ENCODE measurements at regions not wholly inside any gene's neighbourhood (a gene's known extent, or its start where the extent isn't known, plus 50 kb on each side); places are given as distances from the start of the nearest gene placed in this dataset.

GRCh38 chr18:60892441-60892840 lies 440.8 kb upstream of the CDH20 start:
- Histone ChIP-seq H3K4me1 (ENCODE audit: control insufficient read depth in 4 of 4, insufficient read depth in 4 of 4, low read length in 3 of 4) (no peaks in the 10 kb centered on the region), H3K36me3 (ENCODE audit: control insufficient read depth in 4 of 4, insufficient read depth in 3 of 4, low read depth in 1 of 4, low read length in 3 of 4) (no peaks in the 10 kb centered on the region), H3K4me3 (ENCODE audit: low read depth in 1 of 3, low read length in 3 of 3) (no peak overlapping the region), H3K9me3 (ENCODE audit: control insufficient read depth in 4 of 4, low read length in 3 of 4) (no peaks in the 10 kb centered on the region), H3K9ac (ENCODE audit: low read depth in 1 of 2, low read length in 2 of 2) (no peak overlapping the region), H3K27ac (ENCODE audit: low read depth in 1 of 2, low read length in 2 of 2) (no peak overlapping the region), H3K27me3 (ENCODE audit: control insufficient read depth in 4 of 4, insufficient read depth in 4 of 4, low read length in 3 of 4) (no peaks in the 10 kb centered on the region)
- no peak for TF ChIP-seq RAD21 (IDR thresholded peaks at IDR 0.05)
- no peak for DNase-seq (ENCODE audit: low spot score)

- WGBS: 65% methylated on average over 3 of the region's 3 CpGs
- H3K9ac ChIP-seq (ENCODE audit: low read depth in 1 of 2, low read length in 2 of 2): no peak overlapping the region
- no peak overlapping the region for H3K4me3 ChIP-seq (ENCODE audit: low read depth in 1 of 3, low read length in 3 of 3)
- no peaks in the 10 kb centered on the region for H3K4me1 ChIP-seq (ENCODE audit: control insufficient read depth in 4 of 4, insufficient read depth in 4 of 4, low read length in 3 of 4)
- no peak for DNase-seq (ENCODE audit: low spot score)
- no peak overlapping the region for H3K27ac ChIP-seq (ENCODE audit: low read depth in 1 of 2, low read length in 2 of 2)
- TF ChIP-seq NR2F2 (IDR thresholded peaks at IDR 0.05) (no peak), EGR1 (IDR thresholded peaks at IDR 0.05; ENCODE audit: low read depth in 2 of 2) (no peak), MAX (IDR thresholded peaks at IDR 0.05) (no peak), TAF1 (conservative IDR thresholded peaks at IDR 0.05) (no peak), ZBTB33 (IDR thresholded peaks at IDR 0.05) (no peak), FOXA1 (IDR thresholded peaks at IDR 0.05) (no peak), HNF4A (conservative IDR thresholded peaks at IDR 0.05) (no peak), JUND (IDR thresholded peaks at IDR 0.05) (no peak), YY1 (IDR thresholded peaks at IDR 0.05) (no peak), CTCF (IDR thresholded peaks at IDR 0.05; ENCODE audit: low read depth, low read length, missing input control) (no peak), SP1 (IDR thresholded peaks at IDR 0.05) (no peak), RAD21 (IDR thresholded peaks at IDR 0.05) (no peak), HNF4G (IDR thresholded peaks at IDR 0.05) (no peak), ATF3 (IDR thresholded peaks at IDR 0.05) (no peak), GABPA (IDR thresholded peaks at IDR 0.05 in 1 of 2, conservative IDR thresholded peaks at IDR 0.05 in 1 of 2) (no peak), FOXA2 (IDR thresholded peaks at IDR 0.05) (no peak)
- H3K27me3 ChIP-seq (ENCODE audit: control insufficient read depth in 4 of 4, insufficient read depth in 4 of 4, low read length in 3 of 4): no peaks in the 10 kb centered on the region
- no peaks in the 10 kb centered on the region for H3K9me3 ChIP-seq (ENCODE audit: control insufficient read depth in 4 of 4, low read length in 3 of 4)
- H3K36me3 ChIP-seq (ENCODE audit: control insufficient read depth in 4 of 4, insufficient read depth in 3 of 4, low read depth in 1 of 4, low read length in 3 of 4): no peaks in the 10 kb centered on the region
Observed at GRCh38 chr18:60892855-60893254, 440.4 kb upstream of the CDH20 start.
